Activated effector memory CD4-positive, alpha-beta T cell treated with Interleukin-2 at 50 U/mL for 16 hours (primary cell): ENCODE measurements at regions not wholly inside any gene's neighbourhood (a gene's known extent, or its start where the extent isn't known, plus 50 kb on each side); places are given as distances from the start of the nearest gene placed in this dataset.

Source experiments
- DNase-seq: peaks from one replicate; pipeline ENCODE4 v3.0.0-alpha.2; 2020

DNA sequence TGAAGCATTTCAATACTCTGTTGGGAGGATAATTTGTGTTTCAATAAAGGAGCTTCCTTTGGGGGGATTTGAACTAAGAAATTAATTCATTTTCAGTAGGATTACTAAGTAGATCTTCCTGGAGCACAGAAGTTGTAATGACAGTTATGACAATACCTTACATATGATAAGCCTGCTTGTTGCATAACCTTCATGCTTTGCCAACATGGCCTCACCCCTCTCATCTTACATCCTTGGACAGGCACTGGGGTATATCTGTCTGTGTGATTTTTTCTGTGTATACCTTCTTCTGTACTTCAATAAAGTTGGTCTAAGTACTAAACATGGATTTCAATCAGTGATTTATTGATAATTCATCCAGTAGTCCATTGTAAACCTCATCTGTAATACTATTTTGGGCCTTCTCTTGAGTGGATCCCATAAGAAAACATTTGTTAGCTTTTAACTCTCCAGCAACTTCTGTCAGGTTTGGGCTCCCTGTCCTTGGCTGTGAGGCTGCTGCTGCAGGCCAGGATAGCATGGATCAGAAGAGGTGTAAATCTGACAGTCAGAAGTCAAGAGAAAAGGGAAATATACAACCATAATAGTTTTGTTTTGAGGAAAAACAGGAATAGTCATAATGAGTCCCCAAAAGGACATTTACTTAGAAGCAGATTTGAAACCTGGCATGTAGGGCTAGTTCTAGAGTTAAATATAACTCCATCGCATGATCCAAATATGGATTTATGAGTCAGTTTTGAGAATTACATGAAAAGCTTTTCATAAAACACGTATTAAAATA lies 422.2 kb downstream of the KLF5 start:
- DNase-seq = no peak

DNA sequence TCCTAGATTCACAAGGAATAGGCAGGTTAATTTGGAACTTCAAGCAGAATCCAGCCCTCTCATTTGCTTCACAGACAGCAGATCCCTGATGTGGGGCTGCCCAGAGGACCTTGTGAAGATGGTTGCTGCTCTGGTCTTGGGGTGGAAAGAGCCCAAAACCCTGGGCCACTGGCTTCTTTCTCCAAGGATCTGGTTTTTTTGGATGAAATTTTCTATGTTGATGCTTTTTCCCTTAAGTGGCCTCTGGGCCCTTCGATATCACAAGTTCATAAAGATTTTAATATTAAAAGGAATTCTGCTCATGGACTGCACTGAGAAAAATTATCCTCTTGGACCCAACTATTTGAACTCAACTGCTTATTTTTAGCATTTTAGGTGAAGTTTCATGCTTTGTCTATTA lies 421.1 kb downstream of the KLF5 start:
- no peak for DNase-seq

DNA sequence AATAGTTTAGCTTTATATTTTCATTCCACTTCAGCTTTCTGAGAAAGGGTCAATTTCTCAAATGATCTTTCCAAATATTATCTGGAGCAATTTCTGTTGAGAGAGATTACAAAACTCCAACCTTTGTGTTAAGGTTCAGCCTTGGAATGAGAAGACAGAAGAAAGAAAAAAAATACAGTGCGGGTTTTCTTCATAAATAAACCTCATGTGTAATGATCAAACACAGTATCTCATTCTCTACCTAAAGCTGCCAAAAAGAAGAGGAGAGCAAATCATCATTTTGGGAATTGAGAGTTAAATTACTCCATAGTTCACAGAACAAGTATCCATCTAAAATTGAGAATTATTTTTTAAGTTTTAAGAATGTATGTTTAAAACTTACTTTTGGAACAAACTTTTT lies 420.5 kb downstream of the KLF5 start:
- no peak for DNase-seq

DNA sequence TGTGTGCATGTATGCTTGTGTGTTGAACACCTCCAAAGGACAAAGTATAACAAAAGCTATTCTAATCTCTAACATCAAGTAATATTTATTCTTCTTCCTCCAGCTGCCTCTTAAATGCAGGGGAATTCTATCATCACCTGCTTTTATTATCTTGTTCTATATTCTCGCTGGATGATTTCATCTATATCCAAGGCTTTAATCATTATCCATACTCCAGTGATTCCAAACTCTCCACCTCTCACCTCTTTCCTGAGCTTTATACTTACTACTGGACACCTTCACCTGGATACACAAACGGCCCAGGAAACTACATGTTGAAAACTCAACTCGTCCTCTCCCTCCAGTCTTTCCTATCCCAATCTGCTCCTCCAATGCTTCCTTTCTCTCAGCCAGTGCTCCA lies 418.6 kb downstream of the KLF5 start:
- no peak for DNase-seq

DNA sequence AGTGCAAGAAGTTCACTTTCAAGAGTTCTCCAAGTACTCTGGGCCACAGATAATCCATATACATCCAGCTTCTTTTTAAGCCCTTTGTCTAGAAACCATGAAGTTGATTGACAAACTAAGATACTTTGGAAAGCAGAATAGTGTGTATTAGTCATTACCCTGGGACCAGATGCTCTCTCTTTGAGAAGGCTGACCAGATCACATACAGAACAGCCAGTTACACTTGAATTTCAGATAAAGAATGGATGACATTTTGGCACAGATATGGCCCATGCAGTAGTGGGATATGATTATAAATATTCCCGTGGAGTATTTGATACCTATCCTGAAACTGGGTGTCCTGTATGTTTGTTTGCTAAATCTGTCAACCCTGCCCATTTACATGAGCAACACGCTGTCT lies 414.2 kb downstream of the KLF5 start:
- no peak for DNase-seq

DNA sequence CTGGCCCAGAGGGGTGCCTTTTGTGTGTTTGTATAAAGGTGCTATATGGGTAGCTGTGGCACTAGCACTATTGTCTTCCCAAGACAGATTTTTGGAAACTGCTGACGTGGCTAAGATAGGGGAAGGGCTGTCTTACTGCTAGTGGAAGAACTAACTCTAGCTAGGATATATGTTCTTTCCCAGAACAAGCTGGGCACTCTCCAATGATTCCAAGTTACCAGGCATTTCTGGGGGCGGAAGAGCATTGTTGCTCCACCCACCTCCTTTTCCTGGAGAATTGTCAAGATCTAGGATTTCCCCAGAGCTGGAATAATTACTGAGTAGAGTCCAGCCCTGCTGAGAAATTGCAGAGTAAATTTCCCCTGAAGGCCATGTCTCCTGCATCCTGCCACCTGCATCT lies 408.3 kb downstream of the KLF5 start:
- DNase-seq = no peak

DNA sequence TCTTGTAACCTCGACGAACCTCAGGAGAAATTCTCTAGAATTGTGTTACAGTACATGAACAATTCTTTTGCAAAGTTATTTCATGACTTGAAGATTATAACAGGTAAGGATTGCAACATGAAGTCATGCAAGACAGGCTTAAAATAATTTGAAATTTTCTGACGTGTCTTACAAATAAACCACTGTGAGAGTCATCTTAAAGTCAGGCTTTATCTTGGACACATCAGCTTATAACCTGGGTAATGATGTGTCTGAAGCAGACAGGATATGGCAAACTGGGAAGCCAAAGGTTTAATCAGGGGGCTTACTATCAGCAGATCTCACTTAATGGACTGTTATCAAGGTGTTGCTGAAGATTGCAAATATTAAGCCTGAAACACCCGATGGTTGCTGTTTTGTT lies 407.8 kb downstream of the KLF5 start:
- no peak for DNase-seq

DNA sequence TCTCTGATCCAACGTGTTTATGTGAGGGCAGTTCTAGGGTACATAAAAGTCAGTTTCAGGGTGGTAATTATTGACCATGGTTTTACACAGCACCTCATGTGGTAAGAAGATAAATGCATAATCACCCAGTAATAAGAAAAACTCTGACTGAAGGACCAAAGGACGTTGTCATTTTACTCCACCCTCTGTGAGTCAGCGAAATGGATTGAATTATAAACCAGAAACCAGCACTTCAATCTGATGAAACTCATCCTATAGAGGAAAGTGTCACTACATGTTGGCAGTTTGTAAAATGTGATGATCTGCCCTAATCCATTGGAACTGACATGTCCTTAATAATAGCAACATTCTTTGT lies 406.8 kb downstream of the KLF5 start:
- DNase-seq = no peak

DNA sequence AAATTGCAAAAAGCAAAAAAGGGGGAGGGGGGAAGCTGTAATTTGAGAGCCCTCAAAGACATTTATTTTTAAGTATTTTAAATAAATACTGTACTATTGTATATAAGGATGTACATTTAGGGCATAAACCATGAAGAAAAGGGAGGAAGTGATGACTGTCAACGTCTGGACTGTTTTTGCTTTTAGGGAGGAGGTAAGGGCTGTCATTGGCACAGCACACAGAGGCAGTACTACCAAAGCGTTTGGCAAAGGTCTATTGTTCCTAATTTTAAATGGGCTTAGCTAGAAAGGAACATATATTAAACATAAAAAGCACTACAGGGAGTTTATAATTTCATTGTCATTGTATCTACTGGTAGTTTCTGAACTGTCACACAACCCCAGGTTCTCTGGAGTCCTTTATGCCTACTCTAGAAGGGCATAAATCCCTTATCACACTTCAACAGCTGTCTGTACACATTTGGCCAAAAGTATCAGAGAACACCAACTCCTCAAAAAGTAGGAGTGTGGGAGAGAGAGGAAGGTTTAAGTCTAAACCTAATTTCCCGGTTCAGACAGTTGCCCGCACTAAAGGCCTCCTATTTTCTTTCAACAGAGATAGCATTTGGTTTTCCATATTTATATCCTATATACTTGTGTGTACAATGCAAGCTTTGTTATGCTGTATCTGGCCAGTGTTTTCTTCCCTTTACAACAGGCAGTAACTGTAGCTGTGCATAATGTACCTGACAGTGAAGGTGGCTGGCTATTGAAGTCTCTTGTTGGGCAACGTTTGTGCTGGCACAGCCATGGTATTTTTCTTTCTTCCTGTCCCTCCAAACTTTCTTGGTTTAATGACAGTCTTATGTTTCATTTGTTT lies 406.2 kb downstream of the KLF5 start:
- no peak for DNase-seq

DNA sequence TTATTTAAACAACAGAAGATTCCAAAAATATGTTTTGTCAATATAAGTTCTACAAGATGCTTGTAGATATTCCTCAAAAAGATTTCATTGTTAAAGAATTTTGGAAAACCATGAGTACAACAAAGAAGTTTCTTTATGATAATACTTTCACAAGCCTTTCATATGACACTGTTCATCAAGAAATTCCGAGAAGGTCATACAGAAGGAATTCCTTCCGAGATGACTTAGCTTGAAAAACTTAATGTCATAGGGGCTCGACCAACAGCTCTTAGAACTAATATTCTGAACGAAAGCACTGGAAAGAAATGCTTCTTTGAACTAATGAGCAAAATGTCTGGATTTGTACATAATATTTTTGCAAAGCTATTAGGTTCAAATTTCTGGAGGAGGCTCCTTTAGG lies 403.4 kb downstream of the KLF5 start:
- no peak for DNase-seq

DNA sequence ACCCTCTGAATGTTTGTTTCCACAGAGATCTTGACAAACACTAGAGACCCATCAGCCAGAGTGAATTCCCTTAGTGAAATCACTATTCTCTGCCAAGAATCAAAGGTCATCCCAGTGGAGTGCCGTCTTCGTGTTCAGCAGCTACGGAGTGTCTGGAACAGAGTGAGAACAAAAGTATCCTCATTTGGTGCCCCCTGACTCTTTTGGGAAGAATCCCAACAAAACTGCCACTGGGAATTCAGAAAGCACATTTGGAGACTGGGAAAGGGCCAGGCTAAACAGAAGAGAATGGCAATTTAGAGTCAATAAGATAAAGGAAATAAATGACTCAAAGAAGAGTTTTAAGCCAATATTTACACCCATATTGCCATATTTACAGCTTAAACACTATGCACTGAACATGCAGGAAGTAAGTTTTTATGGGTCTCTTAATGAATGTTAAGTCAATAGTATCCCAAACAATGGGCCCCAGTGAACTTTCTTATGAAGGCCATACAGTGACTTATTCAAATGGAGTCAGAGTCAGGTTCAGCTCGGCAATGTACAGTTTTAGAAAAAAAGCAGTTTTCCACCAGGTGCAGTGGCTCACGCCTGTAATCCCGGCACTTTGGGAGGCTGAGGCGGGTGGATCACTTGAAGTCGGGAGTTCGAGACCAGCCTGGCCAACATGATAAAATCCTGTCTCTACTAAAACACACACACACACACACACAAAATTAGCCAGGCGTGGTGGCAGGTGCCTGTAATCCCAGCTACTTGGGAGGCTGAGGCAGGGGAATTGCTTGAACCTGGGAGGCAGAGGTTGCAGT lies 392.6 kb downstream of the KLF5 start:
- no peak for DNase-seq

DNA sequence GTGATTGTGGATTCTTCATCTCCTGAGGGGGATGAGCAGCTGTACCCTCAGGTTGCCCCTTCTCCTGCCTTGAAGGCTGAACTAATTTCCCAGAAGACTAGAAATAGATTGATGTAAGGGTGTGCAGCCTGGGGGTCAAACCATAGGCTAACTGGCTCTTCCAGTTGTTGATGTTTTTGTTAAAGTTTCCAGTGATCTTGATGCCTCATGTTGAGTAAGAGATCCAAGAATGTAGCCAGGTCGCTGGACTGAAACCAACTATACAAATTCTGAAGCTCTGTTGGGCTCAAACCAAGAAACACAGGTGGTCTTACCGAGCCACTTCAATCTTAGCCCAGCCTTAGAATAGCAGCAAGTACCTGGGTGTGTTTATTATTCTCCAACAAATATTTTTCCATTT lies 391.8 kb downstream of the KLF5 start:
- DNase-seq = no peak

DNA sequence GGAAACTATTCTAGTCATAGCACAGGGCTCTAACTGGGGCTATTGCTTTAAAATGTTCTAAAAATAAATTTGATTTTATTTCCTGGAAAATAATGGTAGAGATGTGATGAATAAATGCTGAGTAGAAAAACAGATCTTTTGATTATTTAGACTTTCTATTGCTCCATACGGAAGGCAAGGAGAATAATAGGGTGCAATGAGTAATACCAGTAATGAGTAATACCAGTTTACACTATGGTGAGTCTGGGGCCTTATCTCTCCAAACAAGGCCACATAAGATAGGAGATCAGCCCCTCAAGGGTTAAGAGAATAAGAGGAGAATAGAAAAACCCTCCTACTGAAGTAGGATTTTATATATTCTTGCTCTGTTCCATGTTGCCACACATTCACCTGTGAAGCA lies 390.4 kb downstream of the KLF5 start:
- no peak for DNase-seq

DNA sequence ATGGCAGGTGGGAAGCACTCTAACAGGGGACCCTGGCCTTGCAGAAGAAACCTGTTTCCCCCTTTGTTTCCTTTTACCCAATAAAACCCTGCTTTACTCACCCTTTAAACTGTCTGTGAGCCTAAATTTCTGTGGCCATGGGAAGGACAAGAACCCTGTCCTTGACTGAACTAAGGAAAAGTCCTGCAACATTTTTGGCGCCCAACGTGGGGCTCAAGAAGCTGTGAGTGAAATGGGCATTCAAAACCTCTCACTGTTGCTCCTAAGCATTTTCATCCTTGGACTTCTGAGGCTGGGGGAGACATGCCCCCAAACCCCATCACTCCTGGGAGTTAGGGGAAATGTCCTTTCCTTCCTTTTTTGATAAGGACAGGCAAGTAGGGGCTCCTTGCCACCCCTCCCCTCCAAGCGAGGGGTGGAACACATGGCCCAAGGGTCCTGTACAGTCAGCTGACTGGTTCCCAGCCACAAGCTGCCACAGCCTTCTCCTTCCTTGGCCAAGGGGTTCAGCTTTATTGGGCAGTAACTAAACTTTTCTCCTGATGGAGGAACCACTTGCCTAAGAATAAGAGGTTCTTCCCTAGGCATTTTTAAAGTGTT lies 381.6 kb downstream of the KLF5 start:
- no peak for DNase-seq

DNA sequence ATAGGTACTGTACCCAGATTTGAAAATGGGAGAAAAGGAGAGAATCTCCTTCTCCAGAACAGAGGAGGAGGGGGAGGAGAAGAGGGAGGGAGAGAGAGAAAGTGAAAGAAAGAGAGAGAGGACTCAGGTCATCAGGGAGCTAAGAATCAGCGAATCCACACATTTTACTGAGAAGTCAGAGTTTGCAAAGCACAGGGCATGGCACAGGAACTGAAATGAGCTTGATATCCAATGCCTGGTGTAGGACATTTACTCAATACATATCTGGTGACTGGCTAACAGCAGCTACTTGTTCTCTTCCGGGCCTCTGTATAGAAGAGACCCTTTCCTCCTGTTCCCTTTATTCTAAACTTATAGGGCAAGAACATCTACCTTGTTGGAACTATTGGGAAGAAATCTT lies 375.1 kb downstream of the KLF5 start:
- DNase-seq = no peak

DNA sequence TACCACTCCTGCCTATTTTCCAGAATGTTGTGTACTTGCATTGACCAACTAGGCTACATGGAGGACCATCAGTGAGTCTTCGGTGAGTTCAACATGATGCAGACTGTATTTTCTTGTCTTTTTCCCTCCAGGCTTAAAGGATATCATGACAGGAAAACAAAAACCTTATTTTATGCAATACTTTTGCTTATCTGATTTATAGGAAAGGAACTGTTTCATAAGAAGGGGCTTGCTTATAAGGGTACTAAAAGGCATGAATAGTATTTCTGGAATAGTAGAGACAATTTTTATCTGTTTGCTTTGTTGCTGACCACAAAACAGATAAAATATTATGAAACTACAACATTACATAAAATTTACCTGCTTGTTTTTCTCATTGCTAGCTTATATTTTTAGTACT lies 374.7 kb downstream of the KLF5 start:
- no peak for DNase-seq

DNA sequence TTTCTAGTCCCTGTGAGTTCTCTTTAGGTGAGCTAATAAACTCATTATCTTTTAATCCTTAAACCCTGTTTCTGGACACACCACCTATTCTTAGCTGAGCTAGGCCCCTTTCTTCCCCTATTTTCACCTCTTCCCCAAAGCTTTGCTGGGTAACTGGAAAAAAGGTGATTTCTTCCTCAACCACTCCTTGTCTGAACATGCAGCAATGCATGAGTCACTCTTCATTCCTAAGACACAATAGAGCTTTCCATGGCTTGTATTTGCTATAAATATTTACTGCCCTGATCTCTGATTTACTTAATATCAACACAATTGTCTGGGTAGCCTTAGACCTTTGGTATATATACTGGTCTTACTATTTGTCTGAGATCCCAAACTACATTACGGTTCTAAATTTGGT lies 370.9 kb downstream of the KLF5 start:
- no peak for DNase-seq

DNA sequence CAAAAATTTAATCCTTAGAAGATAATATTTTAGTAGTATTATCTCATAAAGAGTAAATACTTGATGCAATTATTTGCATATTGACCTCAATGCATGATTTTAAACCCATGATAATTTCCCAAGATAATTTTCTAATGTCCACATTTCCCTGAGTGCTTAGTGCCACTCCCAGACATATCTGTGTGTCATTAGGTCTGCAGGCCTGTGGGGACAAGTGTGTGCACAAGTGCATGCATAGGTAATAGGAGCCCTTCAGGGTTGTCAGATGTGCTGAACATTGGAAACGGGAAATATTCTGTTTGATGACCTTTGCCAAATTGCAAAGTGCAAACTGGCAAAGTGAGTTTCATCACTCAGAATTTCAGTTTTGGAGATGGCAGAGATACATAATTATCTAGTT lies 369.9 kb downstream of the KLF5 start:
- no peak for DNase-seq

DNA sequence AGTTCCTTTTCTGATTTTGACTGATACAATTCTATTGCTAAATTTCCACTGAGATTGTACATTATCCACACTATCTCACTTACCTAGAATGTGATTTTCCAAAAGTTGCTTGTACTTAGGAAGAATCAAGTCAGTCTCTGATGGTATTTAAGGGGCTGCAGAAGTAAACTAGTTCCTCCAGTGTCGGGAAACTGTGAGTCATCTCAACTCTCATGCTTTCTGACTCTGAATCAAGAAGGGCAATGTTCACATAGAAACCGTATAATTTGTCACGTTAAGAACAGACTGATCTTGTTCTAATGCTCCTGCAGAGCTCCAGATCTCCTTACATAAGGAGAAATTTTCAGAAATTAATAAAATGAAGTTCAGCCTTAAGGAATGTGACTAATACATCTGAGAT lies 369.3 kb downstream of the KLF5 start:
- no peak for DNase-seq

DNA sequence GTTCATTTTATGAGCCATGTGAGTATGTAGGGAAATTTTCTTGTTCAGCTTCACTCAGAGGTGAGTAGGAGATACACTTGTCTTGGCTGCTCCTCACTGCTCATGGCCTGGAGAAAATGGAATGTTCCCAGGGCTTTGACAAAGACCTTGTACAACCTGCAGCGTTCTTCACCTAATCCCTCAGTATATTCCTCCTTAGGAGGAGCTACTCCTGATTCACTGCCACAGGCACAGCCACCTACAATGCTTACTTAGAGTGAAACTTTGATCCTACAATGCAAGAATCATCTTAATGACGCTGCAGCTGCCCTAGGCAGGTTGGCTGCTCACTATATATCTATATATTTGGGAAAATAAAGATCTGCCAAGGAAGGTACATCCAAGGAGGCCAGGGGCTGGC lies 364.2 kb downstream of the KLF5 start:
- DNase-seq = no peak

DNA sequence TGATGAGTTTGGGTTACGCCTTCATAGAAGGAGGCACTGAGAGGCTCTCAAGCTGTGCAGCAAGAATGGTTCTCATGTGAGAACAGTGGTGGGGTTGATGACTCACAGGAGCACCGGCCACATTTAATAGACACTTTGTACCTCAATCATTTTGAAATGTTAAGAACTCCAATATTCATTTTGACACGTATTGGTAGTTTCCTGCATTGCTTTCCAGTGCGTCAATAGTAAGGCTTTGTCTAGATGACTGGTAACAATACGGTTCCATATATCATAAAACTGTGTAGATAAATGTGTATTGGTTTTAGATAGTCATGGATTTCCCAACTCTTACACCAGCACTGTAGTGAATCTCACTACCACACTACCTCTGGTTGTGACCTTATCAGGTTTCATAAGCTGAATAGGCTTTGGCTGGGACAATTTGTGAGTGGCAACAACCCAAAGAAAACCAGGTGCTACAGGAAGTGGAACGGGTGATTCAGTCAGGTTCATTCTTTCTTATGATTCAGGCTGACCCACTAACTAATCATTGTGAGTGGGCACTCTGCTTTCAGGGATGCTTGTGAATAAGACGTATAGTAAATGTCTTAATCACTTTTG lies 362.6 kb downstream of the KLF5 start:
- DNase-seq = no peak

DNA sequence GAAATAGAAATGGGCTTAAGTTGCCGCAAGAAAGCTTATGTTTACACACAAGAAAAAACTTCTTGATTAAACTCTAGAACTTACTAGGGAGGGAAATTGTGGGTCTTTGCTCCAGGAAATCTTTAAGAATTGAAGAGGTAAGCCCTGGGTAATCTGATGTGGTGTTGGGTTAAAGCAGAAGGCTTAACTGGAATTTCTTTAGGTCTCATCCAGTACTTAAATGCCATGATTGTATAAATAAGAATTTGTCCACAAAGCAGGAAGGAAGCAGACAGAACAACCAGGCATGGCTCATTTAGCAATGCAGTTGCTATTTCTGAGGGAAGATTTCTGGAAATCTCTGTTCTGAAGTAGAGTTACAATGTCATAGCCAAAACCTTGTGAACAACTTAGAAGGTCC lies 360.4 kb downstream of the KLF5 start:
- DNase-seq = no peak
